ENCODE measurements at regions not wholly inside any gene's neighbourhood (a gene's known extent, or its start where the extent isn't known, plus 50 kb on each side); places are given as distances from the start of the nearest gene placed in this dataset.

- ATAC-seq (ENCODE audit: low read depth) (no peak), DNase-seq (no peak)
- no peaks in the 10 kb centered on the region for H4K20me1 ChIP-seq (ENCODE audit: control insufficient read depth, insufficient read depth, low read length, poor library complexity, severe bottlenecking)
- WGBS (ENCODE audit: insufficient coverage): 86% methylated on average over 2 of the region's 2 CpGs
- H3K9ac ChIP-seq (ENCODE audit: low read length): no peak overlapping the region
- Mint-ChIP-seq H3K4me3 (no peak overlapping the region), H3K27ac (no peak overlapping the region), H3K27me3 (peaks cover 6% of the 10 kb centered on the region), H3K9me3 (ENCODE audit: insufficient read depth) (peaks cover 9% of the 10 kb centered on the region), H3K4me1 (no peaks in the 10 kb centered on the region)
- POLR2A ChIA-PET: no interaction called here
- TF ChIP-seq CTCF (IDR thresholded peaks at IDR 0.05): no peak
- TF ChIP-seq EZH2 (IDR thresholded peaks at IDR 0.05; ENCODE audit: borderline replicate concordance, insufficient read depth, low read depth, low read length, poor library complexity, severe bottlenecking): no peak
- no peaks in the 10 kb centered on the region for H3K36me3 ChIP-seq (replicated peaks in 1 of 2; ENCODE audit: control extremely low read depth in 1 of 2, control insufficient read depth in 1 of 2, extremely low read depth in 1 of 2, insufficient read depth in 2 of 2, low read length in 1 of 2)
- no peak overlapping the region for H3K27ac ChIP-seq (ENCODE audit: low read length in 2 of 2)
- intact Hi-C loops (cut with micrococcal nuclease): no loop called here
- no peaks in the 10 kb centered on the region for H3K79me2 ChIP-seq (ENCODE audit: control insufficient read depth, insufficient read depth, low read length)
- CTCF ChIA-PET: no interaction called here
- H3K4me3 ChIP-seq (ENCODE audit: control extremely low read depth in 1 of 5, extremely low read depth in 1 of 5, insufficient read depth in 1 of 5, low read depth in 2 of 5, low read length in 4 of 5): no peak overlapping the region
- H3K4me1 ChIP-seq (ENCODE audit: control insufficient read depth in 2 of 2, insufficient read depth in 2 of 2, low read length in 2 of 2): no peaks in the 10 kb centered on the region
- H3K4me2 ChIP-seq (replicated peaks; ENCODE audit: low read depth, low read length, poor library complexity, severe bottlenecking): no peak overlapping the region
- no peaks in the 10 kb centered on the region for H3K9me3 ChIP-seq (ENCODE audit: control extremely low read depth in 1 of 3, control insufficient read depth in 2 of 3, insufficient read depth in 1 of 3, low read length in 2 of 3)
- H3K27me3 ChIP-seq (replicated peaks in 1 of 4; ENCODE audit: control extremely low read depth in 1 of 4, control insufficient read depth in 3 of 4, insufficient read depth in 4 of 4, low read length in 3 of 4): no peaks in the 10 kb centered on the region
- H2AFZ ChIP-seq (ENCODE audit: insufficient read depth, low read depth, low read length, poor library complexity, severe bottlenecking): no peak overlapping the region
Observed at GRCh38 chr20:24402188-24402587, 67.2 kb upstream of the SYNDIG1 start.

GRCh38 chr20:24395151-24395550 lies 74.3 kb upstream of the SYNDIG1 start:
- no peak overlapping the region for H3K4me3 Mint-ChIP-seq
- Histone ChIP-seq H2AFZ (ENCODE audit: insufficient read depth, low read depth, low read length, poor library complexity, severe bottlenecking) (no peak overlapping the region), H3K27me3 (replicated peaks in 1 of 4; ENCODE audit: control extremely low read depth in 1 of 4, control insufficient read depth in 3 of 4, insufficient read depth in 4 of 4, low read length in 3 of 4) (no peaks in the 10 kb centered on the region), H3K27ac (ENCODE audit: low read length in 2 of 2) (no peak overlapping the region), H3K9me3 (ENCODE audit: control extremely low read depth in 1 of 3, control insufficient read depth in 2 of 3, insufficient read depth in 1 of 3, low read length in 2 of 3) (peaks cover 0 to 4% (median 0%) of the 10 kb centered on the region in 3 donors), H4K20me1 (ENCODE audit: control insufficient read depth, insufficient read depth, low read length, poor library complexity, severe bottlenecking) (no peaks in the 10 kb centered on the region), H3K4me1 (ENCODE audit: control insufficient read depth in 2 of 2, insufficient read depth in 2 of 2, low read length in 2 of 2) (no peaks in the 10 kb centered on the region), H3K4me2 (replicated peaks; ENCODE audit: low read depth, low read length, poor library complexity, severe bottlenecking) (no peak overlapping the region), H3K4me3 (ENCODE audit: control extremely low read depth in 1 of 5, extremely low read depth in 1 of 5, insufficient read depth in 1 of 5, low read depth in 2 of 5, low read length in 4 of 5) (no peak overlapping the region), H3K36me3 (replicated peaks in 1 of 2; ENCODE audit: control extremely low read depth in 1 of 2, control insufficient read depth in 1 of 2, extremely low read depth in 1 of 2, insufficient read depth in 2 of 2, low read length in 1 of 2) (no peaks in the 10 kb centered on the region), H3K79me2 (ENCODE audit: control insufficient read depth, insufficient read depth, low read length) (no peaks in the 10 kb centered on the region), H3K9ac (ENCODE audit: low read length) (no peak overlapping the region)
- H3K4me1 Mint-ChIP-seq: peaks cover 5% of the 10 kb centered on the region
- ChIA-PET POLR2A (no interaction called here), CTCF (no interaction called here)
- H3K9me3 Mint-ChIP-seq (ENCODE audit: insufficient read depth): peaks cover 9% of the 10 kb centered on the region
- 69% methylated on average over 5 of the region's 7 CpGs for WGBS (ENCODE audit: insufficient coverage)
- H3K27me3 Mint-ChIP-seq: no peaks in the 10 kb centered on the region
- no peak overlapping the region for H3K27ac Mint-ChIP-seq
- intact Hi-C loops (cut with micrococcal nuclease): no loop called here
- no peak for DNase-seq
- no peak for TF ChIP-seq CTCF (IDR thresholded peaks at IDR 0.05)
- no peak for TF ChIP-seq EZH2 (IDR thresholded peaks at IDR 0.05; ENCODE audit: borderline replicate concordance, insufficient read depth, low read depth, low read length, poor library complexity, severe bottlenecking)
- no peak for ATAC-seq (ENCODE audit: low read depth)
